GM21447 (cell line): ENCODE measurements at regions not wholly inside any gene's neighbourhood (a gene's known extent, or its start where the extent isn't known, plus 50 kb on each side); places are given as distances from the start of the nearest gene placed in this dataset.
"Not testable (repeated sequence)": the region's sequence is repeated elsewhere in the genome, so short reads cannot be mapped to it uniquely, and the experiment has no call there.

Experiments
- ATAC-seq: cut with Tn5 transposase; IDR thresholded peaks from one replicate; pipeline ENCODE4 v1.9.1; 2021; ENCODE audit not compliant: unreplicated experiment

DNA sequence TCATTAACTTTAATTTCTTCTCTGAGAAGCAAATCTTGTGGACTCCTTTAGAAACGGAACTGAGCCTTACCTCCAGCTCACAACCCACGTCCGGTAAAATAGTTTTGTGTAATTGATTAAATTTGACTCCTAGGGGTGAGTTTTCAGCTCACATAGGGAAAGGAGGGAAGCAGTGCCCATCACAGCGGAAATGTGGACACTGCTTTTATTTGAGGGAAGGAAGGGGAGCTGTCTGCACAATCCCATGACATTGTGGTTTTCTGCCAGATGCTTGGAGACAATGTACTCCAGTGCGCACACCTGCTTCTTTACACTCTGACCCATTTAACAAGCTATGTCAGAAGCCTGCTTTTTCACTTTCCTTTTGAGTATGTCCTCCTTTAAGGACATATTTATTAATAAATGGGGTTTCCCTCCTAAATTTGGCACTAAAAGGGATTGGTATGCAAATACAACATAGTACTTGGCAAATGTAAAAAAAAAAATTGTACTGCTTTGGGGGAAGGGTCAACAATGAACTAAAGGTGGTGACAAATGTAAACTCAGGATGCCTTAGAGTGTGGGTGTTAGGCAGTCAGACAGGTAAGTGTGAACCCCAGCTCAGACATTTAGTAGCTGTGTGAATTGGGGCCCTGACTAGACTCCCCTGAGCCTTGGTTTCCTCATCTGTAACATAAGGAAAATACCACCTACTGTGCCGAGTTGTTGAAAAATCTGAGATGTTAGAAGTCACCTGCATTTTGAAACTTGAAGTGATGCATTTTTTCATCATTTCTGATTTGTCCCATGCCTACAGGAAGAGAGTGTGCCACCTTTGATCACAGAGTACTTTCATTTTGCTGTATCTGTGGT, 90.2 kb upstream of the KLF6 start:
- ATAC-seq: peak; percentile 68

GRCh38 chr10:3874610-3874989, 89.6 kb upstream of the KLF6 start:
- not testable (repeated sequence) for ATAC-seq

DNA sequence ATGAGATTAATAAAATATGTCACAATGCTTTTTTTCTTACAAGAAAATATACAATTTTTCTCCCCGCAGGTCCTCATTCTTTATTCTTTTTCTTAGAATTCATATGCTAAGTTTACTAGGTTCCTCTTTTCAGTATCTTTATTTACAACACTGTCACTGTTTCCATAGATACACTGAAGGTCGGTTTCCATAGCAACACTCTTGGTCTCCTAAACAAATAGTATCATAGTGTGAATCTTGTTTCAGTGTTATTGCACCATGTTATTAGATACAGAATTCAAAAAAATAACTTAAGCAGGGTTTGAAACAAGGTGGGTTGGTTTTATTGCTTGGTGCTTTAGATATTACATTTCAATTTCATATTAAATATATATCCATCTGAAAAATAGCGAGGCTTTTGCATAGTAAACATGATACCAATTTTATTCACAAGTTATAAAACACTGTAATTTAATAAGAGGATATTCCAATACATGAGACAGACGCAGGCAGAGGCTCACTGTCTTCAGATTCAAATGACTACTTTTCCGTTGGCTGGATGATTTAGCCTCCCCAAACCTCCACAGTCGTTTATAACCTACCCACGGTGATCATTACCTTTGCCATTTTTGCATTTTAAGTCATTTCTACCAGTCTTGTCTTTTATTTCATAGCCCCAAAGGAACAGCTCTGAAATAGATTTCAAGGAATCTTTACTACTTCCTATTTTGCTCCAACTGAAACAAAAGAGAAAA, 88.9 kb upstream of the KLF6 start:
- ATAC-seq: peak; percentile 56

GRCh38 chr10:3872712-3873329, 87.8 kb upstream of the KLF6 start:
- no peak for ATAC-seq

DNA sequence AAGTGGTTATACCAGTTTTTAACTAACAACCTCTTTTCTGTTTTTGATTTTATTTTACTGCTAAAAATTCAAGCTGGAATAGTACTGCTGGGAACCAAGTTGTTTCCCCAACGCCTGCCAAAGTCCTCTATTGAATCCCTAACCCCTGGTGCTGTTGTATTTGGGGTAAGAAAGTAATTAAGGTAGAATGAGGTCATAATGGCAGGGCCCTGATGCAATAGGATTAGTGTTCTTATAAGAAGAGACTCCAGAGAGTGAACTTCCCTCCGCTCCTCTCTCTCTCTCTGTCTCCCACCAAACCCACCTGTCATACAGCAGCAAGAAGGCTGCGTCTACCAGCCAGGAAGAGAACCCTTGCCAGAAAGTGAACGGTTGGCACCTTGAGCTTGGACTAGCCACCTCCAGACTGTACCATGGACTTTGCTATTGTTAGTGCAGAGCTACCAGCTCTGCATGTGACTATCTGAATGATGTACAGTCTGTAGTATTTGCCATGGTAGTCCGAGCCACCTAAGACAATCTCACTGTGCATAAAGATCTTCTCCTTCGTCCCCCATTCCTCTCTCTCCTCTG, 86.5 kb upstream of the KLF6 start:
- no peak for ATAC-seq

- ATAC-seq: no peak
Observed at GRCh38 chr10:3869036-3869435, 84.0 kb upstream of the KLF6 start.

GRCh38 chr10:3868271-3868664, 83.3 kb upstream of the KLF6 start:
- ATAC-seq: peak; percentile 39

- no peak for ATAC-seq
Observed at GRCh38 chr10:3867454-3868270, 82.7 kb upstream of the KLF6 start.

DNA sequence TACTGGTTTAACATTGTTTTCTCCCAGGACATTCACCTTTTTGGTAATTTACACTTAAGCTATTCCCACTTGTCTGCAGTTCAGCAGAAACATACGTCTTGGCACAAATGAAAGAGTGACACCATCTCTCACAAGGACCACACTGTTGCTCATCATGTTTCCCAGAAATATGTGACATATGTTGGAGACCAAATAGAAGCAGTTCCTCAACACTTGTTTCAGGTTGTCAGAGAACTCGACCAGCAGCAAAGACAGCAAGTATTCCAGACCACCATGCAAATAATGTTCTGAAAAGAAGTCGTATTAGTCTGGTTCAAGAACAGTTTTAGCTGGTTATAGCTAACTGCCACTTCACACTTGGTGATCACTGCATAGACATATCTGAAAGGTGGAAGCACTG, 81.3 kb upstream of the KLF6 start:
- peak; percentile 46 for ATAC-seq

DNA sequence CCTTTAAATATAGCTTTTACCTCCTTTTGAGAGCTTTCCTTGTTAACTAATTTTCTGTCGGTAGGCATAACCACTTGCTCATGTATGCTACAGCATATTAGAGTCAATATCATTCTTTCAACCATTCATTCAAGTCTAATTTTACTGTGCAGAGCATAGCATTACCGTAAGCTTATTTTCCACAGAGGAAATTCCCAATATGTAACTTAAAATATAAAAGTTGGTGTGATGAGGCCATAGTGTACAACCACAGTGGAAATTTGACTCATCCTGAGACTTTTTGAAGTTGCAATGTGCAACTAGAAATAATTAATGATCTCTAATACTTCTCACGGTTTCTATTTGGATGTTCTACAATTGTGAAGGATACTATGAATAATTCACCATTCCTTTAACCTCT, 80.6 kb upstream of the KLF6 start:
- peak; percentile 30 for ATAC-seq

DNA sequence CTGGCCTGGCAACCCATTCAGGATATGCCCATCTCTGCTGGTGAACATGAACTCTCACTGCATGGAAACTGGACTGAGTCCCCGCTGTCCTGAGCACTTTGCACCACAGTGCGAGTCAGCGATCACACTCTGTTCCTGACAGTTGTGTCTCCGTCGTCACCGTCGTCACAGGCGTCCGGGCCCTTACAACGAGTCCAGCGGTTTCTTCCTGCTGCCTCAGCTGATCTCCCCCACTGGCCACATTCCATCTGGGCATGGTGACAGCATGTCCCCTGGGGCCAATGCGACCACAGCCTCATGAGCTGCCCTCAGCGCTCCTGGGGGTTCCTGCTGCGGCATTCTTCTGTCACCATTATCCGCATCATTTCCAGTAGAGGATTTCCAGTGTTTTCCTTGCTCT, 76.8 kb upstream of the KLF6 start:
- no peak for ATAC-seq

- no peak for ATAC-seq
Observed at GRCh38 chr10:3858051-3858845, 73.2 kb upstream of the KLF6 start.

GRCh38 chr10:3857318-3857717, 72.3 kb upstream of the KLF6 start:
- ATAC-seq: no peak

- no peak for ATAC-seq
Observed at GRCh38 chr10:3856593-3856992, 71.6 kb upstream of the KLF6 start.

- no peak for ATAC-seq
Observed at GRCh38 chr10:3853547-3854303, 68.7 kb upstream of the KLF6 start.

DNA sequence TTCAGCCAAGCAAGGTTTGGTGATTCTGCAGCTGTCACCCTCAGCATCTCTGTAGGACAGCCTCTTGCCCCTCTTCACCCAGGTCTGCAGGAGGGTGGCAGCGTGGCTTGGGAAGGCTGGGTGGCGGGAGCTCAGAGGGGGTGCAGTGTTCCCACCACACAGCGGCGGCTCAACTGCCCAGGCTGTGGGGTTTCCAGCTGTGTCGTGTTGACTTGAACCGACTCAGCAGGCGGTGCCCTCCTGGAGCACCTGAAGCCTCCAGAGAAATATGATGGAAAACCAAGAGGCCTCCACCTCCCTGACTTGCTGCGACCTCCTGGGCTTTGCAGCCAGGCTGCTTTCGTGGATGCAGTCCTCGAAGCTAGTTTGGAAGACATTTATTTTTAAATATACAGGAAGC, 68.0 kb upstream of the KLF6 start:
- no peak for ATAC-seq

- ATAC-seq: peak; percentile 92
Observed at GRCh38 chr10:3852147-3852904, 67.3 kb upstream of the KLF6 start.
